Sigmoid colon (tissue), 6 donors: ENCODE measurements at regions not wholly inside any gene's neighbourhood (a gene's known extent, or its start where the extent isn't known, plus 50 kb on each side); places are given as distances from the start of the nearest gene placed in this dataset.

Experiments used
- DNase-seq: peaks from one replicate; pipeline ENCODE4 v3.0.0-alpha.2; 2019
- H3K27ac ChIP-seq, 4 donors: fragments of 200-600 bp; sonication (generic); one replicate each; pipeline ENCODE4 v1.5.1; 2016 to 2019; ENCODE audit warnings: mild to moderate bottlenecking in 1 of 4
- H3K27me3 ChIP-seq, 3 donors: fragments of 200-600 bp; sonication (generic); one replicate each; pipeline ENCODE4 v1.5.1; 2019; ENCODE audit warnings: mild to moderate bottlenecking in 1 of 3
- H3K36me3 ChIP-seq, 4 donors: fragments of 200-600 bp; sonication (generic); one replicate each; pipeline ENCODE4 v1.5.1; 2016 to 2019
- H3K4me1 ChIP-seq, 4 donors: fragments of 200-600 bp; sonication (generic); one replicate each; pipeline ENCODE4 v1.5.1; 2017 to 2019
- H3K4me3 ChIP-seq, 4 donors: fragments of 200-600 bp; sonication (generic); one replicate each; pipeline ENCODE4 v1.5.1; 2017 to 2019; ENCODE audit warnings: mild to moderate bottlenecking in 2 of 4, moderate library complexity in 1 of 4
- H3K9me3 ChIP-seq, 4 donors: fragments of 200-600 bp in 3 of 4; sonication (generic) in 3 of 4; one replicate each; pipeline versions ENCODE4 v1.5.1 to v1.6.1; 2013 to 2019
- CTCF ChIP-seq, 4 experiments: fragments of 450-650 bp in 3 of 4; fragments of 200-600 bp in 1 of 4; IDR thresholded peaks; one replicate each; pipeline ENCODE4 v1.5.1; 2016 to 2019; ENCODE audit warnings: antibody characterized with exemption in 4 of 4, mild to moderate bottlenecking in 3 of 4, moderate library complexity in 2 of 4
- EP300 ChIP-seq, 4 donors: sonication (generic); formaldehyde crosslinking; IDR thresholded peaks; one replicate each; pipeline ENCODE4 v1.6.1; 2017; ENCODE audit warnings: antibody characterized with exemption in 4 of 4
- POLR2A ChIP-seq, 2 donors: fragments of 450-650 bp; IDR thresholded peaks; one replicate each; pipeline ENCODE4 v1.6.1; 2016; ENCODE audit warnings: antibody characterized with exemption in 2 of 2, mild to moderate bottlenecking in 2 of 2, moderate library complexity in 2 of 2
- POLR2AphosphoS5 ChIP-seq, 4 donors: sonication (generic); formaldehyde crosslinking; IDR thresholded peaks; one replicate each; pipeline ENCODE4 v1.6.1; 2017; ENCODE audit warnings: antibody characterized with exemption in 4 of 4
- WGBS, 2 donors: extraction: QIAGEN DNeasy Blood & Tissue Kit; methylation state at CpG; one replicate each; pipeline ENCODE4 v1.1.7; 2013; 5-methylcytosine and 5-hydroxymethylcytosine counted together
- intact Hi-C: fragments of 100-400 bp; cut with DNase I; formaldehyde crosslinking; loops from one replicate; pipeline ENCODE4 v1.15.1; 2023
- donor health status: healthy with polysubstance abuse.
- donor health status: healthy.

- H3K4me3 ChIP-seq = no peak overlapping the region
- intact Hi-C loops = loop anchor here (10.0 kb wide), 1 partner anchor 251 kb away; no protein-coding TSS in a partner anchor
- peaks cover 0 to 2% (median 0%) of the 10 kb centered on the region in 4 donors for H3K9me3 ChIP-seq
- peaks cover 0 to 42% (median 33%) of the 10 kb centered on the region in 4 donors for H3K4me1 ChIP-seq
- WGBS, 2 donors = 94 to 97% methylated on average over 1 of the region's 1 CpG
- no peak for TF ChIP-seq POLR2A (IDR thresholded peaks at IDR 0.05)
- no peak for TF ChIP-seq EP300 (IDR thresholded peaks at IDR 0.05)
- no peak for TF ChIP-seq POLR2AphosphoS5 (IDR thresholded peaks at IDR 0.05)
- TF ChIP-seq CTCF (IDR thresholded peaks at IDR 0.05) = no peak
- no peaks in the 10 kb centered on the region for H3K36me3 ChIP-seq
- DNase-seq = no peak
- H3K27ac ChIP-seq = peak overlapping the region in 1 of 4 donors; percentile 50
- no peaks in the 10 kb centered on the region for H3K27me3 ChIP-seq
Observed at GRCh38 chr5:67496051-67496450, 299.5 kb upstream of the CD180 start.

DNA sequence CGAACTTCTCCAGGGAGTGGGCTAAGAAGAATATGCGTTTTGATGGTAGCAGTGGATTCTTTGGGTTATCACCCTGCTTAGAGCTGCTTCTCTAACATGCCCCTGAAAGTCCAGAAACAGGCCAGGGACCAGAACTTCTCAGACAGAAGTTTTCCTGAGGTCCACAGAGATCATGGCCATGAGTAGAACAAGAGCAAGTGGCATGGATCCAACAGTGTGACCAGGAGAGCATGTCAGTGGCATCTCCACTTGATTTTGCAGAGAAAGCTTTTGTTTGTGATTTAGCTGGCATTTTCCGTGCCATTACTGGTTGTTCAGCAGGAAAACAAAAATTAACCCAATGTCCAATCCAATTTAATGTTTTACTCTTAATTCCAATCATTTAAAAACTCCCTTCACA lies 298.5 kb upstream of the CD180 start:
- H3K9me3 ChIP-seq = no peaks in the 10 kb centered on the region
- no peaks in the 10 kb centered on the region for H3K27me3 ChIP-seq
- peaks cover 0 to 47% (median 40%) of the 10 kb centered on the region in 4 donors for H3K4me1 ChIP-seq
- TF ChIP-seq POLR2A (IDR thresholded peaks at IDR 0.05) (no peak), EP300 (IDR thresholded peaks at IDR 0.05) (no peak), POLR2AphosphoS5 (IDR thresholded peaks at IDR 0.05) (no peak), CTCF (IDR thresholded peaks at IDR 0.05) (no peak)
- no peak for DNase-seq
- peak overlapping the region; percentile 50 to 79 (median 62) for H3K27ac ChIP-seq
- WGBS, 2 donors = 80 to 83% methylated on average over 3 of the region's 3 CpGs
- no peak overlapping the region for H3K4me3 ChIP-seq
- H3K36me3 ChIP-seq = no peaks in the 10 kb centered on the region
- intact Hi-C loops = loop anchor here (10.0 kb wide), 1 partner anchor 250 kb away; no protein-coding TSS in a partner anchor

GRCh38 chr5:67494186-67494855 lies 297.7 kb upstream of the CD180 start:
- peak overlapping the region; percentile 50 to 79 (median 62) for H3K27ac ChIP-seq
- H3K9me3 ChIP-seq = no peaks in the 10 kb centered on the region
- H3K4me1 ChIP-seq = peaks cover 0 to 47% (median 40%) of the 10 kb centered on the region in 4 donors

GRCh38 chr5:67493676-67494075 lies 297.1 kb upstream of the CD180 start:
- Histone ChIP-seq H3K4me1 (peaks cover 0 to 47% (median 40%) of the 10 kb centered on the region in 4 donors), H3K27me3 (no peaks in the 10 kb centered on the region), H3K9me3 (no peaks in the 10 kb centered on the region), H3K36me3 (no peaks in the 10 kb centered on the region), H3K27ac (peak overlapping the region; percentile 50 to 79 (median 62)), H3K4me3 (no peak overlapping the region)
- intact Hi-C loops = loop anchor here (5.0 to 10.0 kb wide), 3 partner anchors 154 to 249 kb away; no protein-coding TSS in a partner anchor
- TF ChIP-seq POLR2AphosphoS5 (IDR thresholded peaks at IDR 0.05) (no peak), CTCF (IDR thresholded peaks at IDR 0.05) (peak in 1 of 4 experiments; percentile 9)
- 67 to 74% methylated on average over 2 of the region's 2 CpGs for WGBS, 2 donors
- no peak for DNase-seq

More at GRCh38 chr5:67494186-67494855, 297.7 kb upstream of the CD180 start:
- H3K36me3 ChIP-seq = no peaks in the 10 kb centered on the region
- no peaks in the 10 kb centered on the region for H3K27me3 ChIP-seq
- WGBS, 2 donors = 83 to 92% methylated on average over 14 of the region's 14 CpGs
- no peak for TF ChIP-seq POLR2AphosphoS5 (IDR thresholded peaks at IDR 0.05)
- TF ChIP-seq POLR2A (IDR thresholded peaks at IDR 0.05) = no peak
- no peak for TF ChIP-seq CTCF (IDR thresholded peaks at IDR 0.05)
- no peak for TF ChIP-seq EP300 (IDR thresholded peaks at IDR 0.05)
- intact Hi-C loops = loop anchor here (5.0 to 10.0 kb wide), 3 partner anchors 153 to 250 kb away; no protein-coding TSS in a partner anchor
- H3K4me3 ChIP-seq = no peak overlapping the region
- DNase-seq = peak; percentile 63
